ENCODE measurements at regions not wholly inside any gene's neighbourhood (a gene's known extent, or its start where the extent isn't known, plus 50 kb on each side); places are given as distances from the start of the nearest gene placed in this dataset.

DNA sequence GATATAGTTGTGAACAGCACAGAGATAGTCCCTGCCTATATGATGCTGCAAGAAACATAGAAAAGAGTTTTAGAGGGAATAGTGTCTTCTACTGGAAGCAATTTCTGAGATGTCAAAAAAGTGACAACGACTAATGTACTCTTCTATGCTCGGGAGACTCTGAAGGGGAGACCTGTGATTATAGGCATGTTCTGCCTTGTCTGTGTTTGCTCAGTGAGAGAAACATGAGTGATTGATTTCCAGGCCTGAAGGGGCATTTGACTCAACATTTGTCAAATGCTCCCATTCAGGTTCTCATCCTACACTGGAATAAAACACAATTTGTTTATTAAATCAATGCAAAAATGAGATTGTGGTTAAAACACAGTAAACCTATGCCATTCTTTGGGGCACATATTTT lies 131.8 kb downstream of the CTH start (continued):
- TF ChIP-seq YY1 (IDR thresholded peaks at IDR 0.05; ENCODE audit: extremely low read depth, insufficient replicate concordance, low read depth, low read length): no peak
- no peak for TF ChIP-seq SRF (IDR thresholded peaks at IDR 0.05; ENCODE audit: low read depth)

DNA sequence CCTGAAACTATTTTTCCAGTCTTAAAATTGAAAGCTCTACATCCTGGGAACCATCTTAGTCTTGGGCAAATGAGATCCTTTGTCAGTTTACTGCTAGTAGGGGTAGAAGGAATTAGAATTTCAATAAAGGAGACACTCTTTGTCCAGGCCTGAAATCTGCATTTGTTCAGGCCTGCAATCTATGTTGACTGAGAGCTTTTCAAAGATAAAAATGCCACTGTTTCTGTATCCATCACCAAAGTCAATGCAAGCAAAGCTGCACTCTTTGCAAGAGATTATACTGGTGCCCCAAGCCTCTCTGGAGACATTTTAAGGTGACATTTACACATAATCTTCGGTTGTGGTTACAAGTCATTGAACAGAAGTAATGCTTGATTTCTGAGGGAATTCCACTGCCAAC lies 135.7 kb downstream of the CTH start:
- TF ChIP-seq TCF7L2 (IDR thresholded peaks at IDR 0.05; ENCODE audit: borderline replicate concordance, extremely low read depth, insufficient read depth, insufficient read length) (no peak), ZNF274 (IDR thresholded peaks at IDR 0.05; ENCODE audit: low read depth, low read length) (no peak), FOSL1 (IDR thresholded peaks at IDR 0.05; ENCODE audit: low read depth) (no peak), EZH2phosphoT487 (IDR thresholded peaks at IDR 0.05; ENCODE audit: borderline replicate concordance) (no peak), SRF (IDR thresholded peaks at IDR 0.05; ENCODE audit: low read depth) (no peak), RAD21 (IDR thresholded peaks at IDR 0.05; ENCODE audit: low read depth) (no peak), CEBPB (IDR thresholded peaks at IDR 0.05; ENCODE audit: low read depth) (no peak), EZH2 (IDR thresholded peaks at IDR 0.05) (no peak), SIN3A (IDR thresholded peaks at IDR 0.05; ENCODE audit: low read depth) (no peak), SP1 (IDR thresholded peaks at IDR 0.05; ENCODE audit: low read depth) (no peak), EGR1 (IDR thresholded peaks at IDR 0.05; ENCODE audit: low read depth) (no peak), YY1 (IDR thresholded peaks at IDR 0.05; ENCODE audit: extremely low read depth, insufficient replicate concordance, low read depth, low read length) (no peak), JUND (IDR thresholded peaks at IDR 0.05) (no peak)
- TF ChIP-seq, protein P1, sequence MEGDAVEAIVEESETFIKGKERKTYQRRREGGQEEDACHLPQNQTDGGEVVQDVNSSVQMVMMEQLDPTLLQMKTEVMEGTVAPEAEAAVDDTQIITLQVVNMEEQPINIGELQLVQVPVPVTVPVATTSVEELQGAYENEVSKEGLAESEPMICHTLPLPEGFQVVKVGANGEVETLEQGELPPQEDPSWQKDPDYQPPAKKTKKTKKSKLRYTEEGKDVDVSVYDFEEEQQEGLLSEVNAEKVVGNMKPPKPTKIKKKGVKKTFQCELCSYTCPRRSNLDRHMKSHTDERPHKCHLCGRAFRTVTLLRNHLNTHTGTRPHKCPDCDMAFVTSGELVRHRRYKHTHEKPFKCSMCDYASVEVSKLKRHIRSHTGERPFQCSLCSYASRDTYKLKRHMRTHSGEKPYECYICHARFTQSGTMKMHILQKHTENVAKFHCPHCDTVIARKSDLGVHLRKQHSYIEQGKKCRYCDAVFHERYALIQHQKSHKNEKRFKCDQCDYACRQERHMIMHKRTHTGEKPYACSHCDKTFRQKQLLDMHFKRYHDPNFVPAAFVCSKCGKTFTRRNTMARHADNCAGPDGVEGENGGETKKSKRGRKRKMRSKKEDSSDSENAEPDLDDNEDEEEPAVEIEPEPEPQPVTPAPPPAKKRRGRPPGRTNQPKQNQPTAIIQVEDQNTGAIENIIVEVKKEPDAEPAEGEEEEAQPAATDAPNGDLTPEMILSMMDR (IDR thresholded peaks at IDR 0.05 in 2 of 3, conservative IDR thresholded peaks at IDR 0.05 in 1 of 3; ENCODE audit: borderline replicate concordance in 1 of 3, insufficient read depth in 1 of 3, low read depth in 2 of 3, low read length in 2 of 3): no peak
- TF ChIP-seq, protein P2, sequence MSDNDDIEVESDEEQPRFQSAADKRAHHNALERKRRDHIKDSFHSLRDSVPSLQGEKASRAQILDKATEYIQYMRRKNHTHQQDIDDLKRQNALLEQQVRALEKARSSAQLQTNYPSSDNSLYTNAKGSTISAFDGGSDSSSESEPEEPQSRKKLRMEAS (IDR thresholded peaks at IDR 0.05): no peak
- TF ChIP-seq, protein P3, sequence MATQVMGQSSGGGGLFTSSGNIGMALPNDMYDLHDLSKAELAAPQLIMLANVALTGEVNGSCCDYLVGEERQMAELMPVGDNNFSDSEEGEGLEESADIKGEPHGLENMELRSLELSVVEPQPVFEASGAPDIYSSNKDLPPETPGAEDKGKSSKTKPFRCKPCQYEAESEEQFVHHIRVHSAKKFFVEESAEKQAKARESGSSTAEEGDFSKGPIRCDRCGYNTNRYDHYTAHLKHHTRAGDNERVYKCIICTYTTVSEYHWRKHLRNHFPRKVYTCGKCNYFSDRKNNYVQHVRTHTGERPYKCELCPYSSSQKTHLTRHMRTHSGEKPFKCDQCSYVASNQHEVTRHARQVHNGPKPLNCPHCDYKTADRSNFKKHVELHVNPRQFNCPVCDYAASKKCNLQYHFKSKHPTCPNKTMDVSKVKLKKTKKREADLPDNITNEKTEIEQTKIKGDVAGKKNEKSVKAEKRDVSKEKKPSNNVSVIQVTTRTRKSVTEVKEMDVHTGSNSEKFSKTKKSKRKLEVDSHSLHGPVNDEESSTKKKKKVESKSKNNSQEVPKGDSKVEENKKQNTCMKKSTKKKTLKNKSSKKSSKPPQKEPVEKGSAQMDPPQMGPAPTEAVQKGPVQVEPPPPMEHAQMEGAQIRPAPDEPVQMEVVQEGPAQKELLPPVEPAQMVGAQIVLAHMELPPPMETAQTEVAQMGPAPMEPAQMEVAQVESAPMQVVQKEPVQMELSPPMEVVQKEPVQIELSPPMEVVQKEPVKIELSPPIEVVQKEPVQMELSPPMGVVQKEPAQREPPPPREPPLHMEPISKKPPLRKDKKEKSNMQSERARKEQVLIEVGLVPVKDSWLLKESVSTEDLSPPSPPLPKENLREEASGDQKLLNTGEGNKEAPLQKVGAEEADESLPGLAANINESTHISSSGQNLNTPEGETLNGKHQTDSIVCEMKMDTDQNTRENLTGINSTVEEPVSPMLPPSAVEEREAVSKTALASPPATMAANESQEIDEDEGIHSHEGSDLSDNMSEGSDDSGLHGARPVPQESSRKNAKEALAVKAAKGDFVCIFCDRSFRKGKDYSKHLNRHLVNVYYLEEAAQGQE (IDR thresholded peaks at IDR 0.05; ENCODE audit: low read depth): no peak
- TF ChIP-seq, protein P4, sequence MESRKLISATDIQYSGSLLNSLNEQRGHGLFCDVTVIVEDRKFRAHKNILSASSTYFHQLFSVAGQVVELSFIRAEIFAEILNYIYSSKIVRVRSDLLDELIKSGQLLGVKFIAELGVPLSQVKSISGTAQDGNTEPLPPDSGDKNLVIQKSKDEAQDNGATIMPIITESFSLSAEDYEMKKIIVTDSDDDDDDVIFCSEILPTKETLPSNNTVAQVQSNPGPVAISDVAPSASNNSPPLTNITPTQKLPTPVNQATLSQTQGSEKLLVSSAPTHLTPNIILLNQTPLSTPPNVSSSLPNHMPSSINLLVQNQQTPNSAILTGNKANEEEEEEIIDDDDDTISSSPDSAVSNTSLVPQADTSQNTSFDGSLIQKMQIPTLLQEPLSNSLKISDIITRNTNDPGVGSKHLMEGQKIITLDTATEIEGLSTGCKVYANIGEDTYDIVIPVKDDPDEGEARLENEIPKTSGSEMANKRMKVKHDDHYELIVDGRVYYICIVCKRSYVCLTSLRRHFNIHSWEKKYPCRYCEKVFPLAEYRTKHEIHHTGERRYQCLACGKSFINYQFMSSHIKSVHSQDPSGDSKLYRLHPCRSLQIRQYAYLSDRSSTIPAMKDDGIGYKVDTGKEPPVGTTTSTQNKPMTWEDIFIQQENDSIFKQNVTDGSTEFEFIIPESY (IDR thresholded peaks at IDR 0.05; ENCODE audit: extremely low read depth, insufficient replicate concordance, low read length): no peak
- TF ChIP-seq, protein P5, sequence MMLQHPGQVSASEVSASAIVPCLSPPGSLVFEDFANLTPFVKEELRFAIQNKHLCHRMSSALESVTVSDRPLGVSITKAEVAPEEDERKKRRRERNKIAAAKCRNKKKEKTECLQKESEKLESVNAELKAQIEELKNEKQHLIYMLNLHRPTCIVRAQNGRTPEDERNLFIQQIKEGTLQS (IDR thresholded peaks at IDR 0.05): no peak
- BruUV-seq (replicated peaks): no TSS peak
- ChIA-PET CTCF (no interaction called here), POLR2A (no interaction called here), RAD21 (ENCODE audit: low non-redundant PET in 1 of 2, low total read pairs in 2 of 2, uncharacterized antibody in 2 of 2, unreplicated experiment in 2 of 2) (no interaction called here)
- H3K4me3 ChIP-seq (replicated peaks in 1 of 2; ENCODE audit: low read depth in 1 of 2, low read length in 2 of 2): no peak overlapping the region
- peaks cover 42% of the 10 kb centered on the region for H3K27me3 ChIP-seq (ENCODE audit: insufficient read depth, low read length)
- H3K9me3 ChIP-seq (ENCODE audit: control insufficient read depth in 1 of 2, insufficient read depth in 1 of 2, low read depth in 1 of 2, low read length in 2 of 2): no peaks in the 10 kb centered on the region
- H3K4me2 ChIP-seq (ENCODE audit: low read length): no peak overlapping the region
- H3K4me1 ChIP-seq (ENCODE audit: control insufficient read depth in 1 of 2, insufficient read depth in 2 of 2, low read length in 2 of 2): no peaks in the 10 kb centered on the region
- H2AFZ ChIP-seq (ENCODE audit: low read depth, low read length, poor library complexity, severe bottlenecking): no peak overlapping the region
- H3K9me2 ChIP-seq (ENCODE audit: insufficient read depth): no peaks in the 10 kb centered on the region
- no peak overlapping the region for H3K9ac ChIP-seq (ENCODE audit: low read length)
- no peaks in the 10 kb centered on the region for H4K20me1 ChIP-seq (ENCODE audit: insufficient read depth)
- H3K27ac ChIP-seq (ENCODE audit: low read depth, low read length): no peak overlapping the region
- DNase-seq (ENCODE audit: low read depth, low spot score): no peak
- no peak for ATAC-seq
- no peaks in the 10 kb centered on the region for H3K36me3 ChIP-seq (ENCODE audit: control insufficient read depth in 1 of 2, insufficient read depth in 2 of 2, low read length in 2 of 2)
- intact Hi-C loops (cut with micrococcal nuclease): no loop called here
- no peaks in the 10 kb centered on the region for H3K79me2 ChIP-seq (ENCODE audit: insufficient read depth, low read length)

Measured in HCT116 (cell line).